Right atrium auricular region (tissue), 2 donors: ENCODE measurements at regions not wholly inside any gene's neighbourhood (a gene's known extent, or its start where the extent isn't known, plus 50 kb on each side); places are given as distances from the start of the nearest gene placed in this dataset.

ENCODE experiments used
- DNase-seq: peaks from one replicate; pipeline ENCODE4 v3.0.0-alpha.2; 2019; ENCODE audit warnings: low spot score
- H3K27ac ChIP-seq, 2 donors: fragments of 200-600 bp; sonication (generic); 1 replicate in 1 of 2; 2 replicates in 1 of 2; pipeline ENCODE4 v1.5.1; 2016 to 2019
- H3K27me3 ChIP-seq, 2 donors: fragments of 200-600 bp; sonication (generic); one replicate each; pipeline versions ENCODE4 v1.5.1 to v1.6.0; 2017 to 2019
- H3K36me3 ChIP-seq: fragments of 200-600 bp; sonication (generic); one replicate; pipeline ENCODE4 v1.5.1; 2016
- H3K4me1 ChIP-seq, 2 donors: fragments of 200-600 bp; sonication (generic); one replicate each; pipeline versions ENCODE4 v1.5.1 to v1.6.0; 2017 to 2019
- H3K4me3 ChIP-seq, 2 donors: fragments of 200-600 bp; sonication (generic); 1 replicate in 1 of 2; 2 replicates in 1 of 2; pipeline ENCODE4 v1.5.1; 2017 to 2019; ENCODE audit warnings: mild to moderate bottlenecking in 1 of 2, moderate library complexity in 1 of 2
- H3K9me3 ChIP-seq, 2 donors: fragments of 200-600 bp; sonication (generic); one replicate each; pipeline ENCODE4 v1.5.1; 2019
- TF ChIP-seq, protein P1 (sequence below), 2 donors: fragments of 200-600 bp; sonication (generic); IDR thresholded peaks; one replicate each; pipeline ENCODE4 v1.5.1; 2019; ENCODE audit warnings: antibody characterized with exemption in 2 of 2

- H3K4me1 ChIP-seq = peaks cover 0 to 18% of the 10 kb centered on the region in 2 donors
- no peaks in the 10 kb centered on the region for H3K36me3 ChIP-seq
- DNase-seq = no peak
- peak overlapping the region in 1 of 2 donors; percentile 40 for H3K27ac ChIP-seq
- no peak overlapping the region for H3K4me3 ChIP-seq
- TF ChIP-seq, protein P1, sequence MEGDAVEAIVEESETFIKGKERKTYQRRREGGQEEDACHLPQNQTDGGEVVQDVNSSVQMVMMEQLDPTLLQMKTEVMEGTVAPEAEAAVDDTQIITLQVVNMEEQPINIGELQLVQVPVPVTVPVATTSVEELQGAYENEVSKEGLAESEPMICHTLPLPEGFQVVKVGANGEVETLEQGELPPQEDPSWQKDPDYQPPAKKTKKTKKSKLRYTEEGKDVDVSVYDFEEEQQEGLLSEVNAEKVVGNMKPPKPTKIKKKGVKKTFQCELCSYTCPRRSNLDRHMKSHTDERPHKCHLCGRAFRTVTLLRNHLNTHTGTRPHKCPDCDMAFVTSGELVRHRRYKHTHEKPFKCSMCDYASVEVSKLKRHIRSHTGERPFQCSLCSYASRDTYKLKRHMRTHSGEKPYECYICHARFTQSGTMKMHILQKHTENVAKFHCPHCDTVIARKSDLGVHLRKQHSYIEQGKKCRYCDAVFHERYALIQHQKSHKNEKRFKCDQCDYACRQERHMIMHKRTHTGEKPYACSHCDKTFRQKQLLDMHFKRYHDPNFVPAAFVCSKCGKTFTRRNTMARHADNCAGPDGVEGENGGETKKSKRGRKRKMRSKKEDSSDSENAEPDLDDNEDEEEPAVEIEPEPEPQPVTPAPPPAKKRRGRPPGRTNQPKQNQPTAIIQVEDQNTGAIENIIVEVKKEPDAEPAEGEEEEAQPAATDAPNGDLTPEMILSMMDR (IDR thresholded peaks at IDR 0.05) = no peak
- H3K27me3 ChIP-seq = no peaks in the 10 kb centered on the region
- no peaks in the 10 kb centered on the region for H3K9me3 ChIP-seq
These were observed 477.9 kb downstream of the RPS24 start for GRCh38 chr10:78511324-78512204.

GRCh38 chr10:78512205-78512550, 478.5 kb downstream of the RPS24 start:
- H3K36me3 ChIP-seq = no peaks in the 10 kb centered on the region
- no peaks in the 10 kb centered on the region for H3K9me3 ChIP-seq
- TF ChIP-seq, protein P1 (IDR thresholded peaks at IDR 0.05) = no peak
- H3K27me3 ChIP-seq = no peaks in the 10 kb centered on the region
- H3K4me1 ChIP-seq = peaks cover 0 to 18% of the 10 kb centered on the region in 2 donors
- H3K4me3 ChIP-seq = no peak overlapping the region
- H3K27ac ChIP-seq = no peak overlapping the region
- no peak for DNase-seq

- Histone ChIP-seq H3K27ac (no peak overlapping the region), H3K27me3 (no peaks in the 10 kb centered on the region), H3K36me3 (no peaks in the 10 kb centered on the region), H3K4me3 (no peak overlapping the region), H3K4me1 (peaks cover 0 to 14% of the 10 kb centered on the region in 2 donors), H3K9me3 (no peaks in the 10 kb centered on the region)
- TF ChIP-seq, protein P1 (IDR thresholded peaks at IDR 0.05) = no peak
- no peak for DNase-seq
These were observed 479.7 kb downstream of the RPS24 start for GRCh38 chr10:78513330-78513729.

GRCh38 chr10:78513986-78514385, 480.3 kb downstream of the RPS24 start:
- Histone ChIP-seq H3K9me3 (no peaks in the 10 kb centered on the region), H3K27ac (no peak overlapping the region), H3K27me3 (no peaks in the 10 kb centered on the region), H3K36me3 (no peaks in the 10 kb centered on the region), H3K4me3 (no peak overlapping the region), H3K4me1 (peaks cover 0 to 14% of the 10 kb centered on the region in 2 donors)
- no peak for DNase-seq
- TF ChIP-seq, protein P1 (IDR thresholded peaks at IDR 0.05) = no peak

- Histone ChIP-seq H3K27me3 (no peaks in the 10 kb centered on the region), H3K4me3 (no peak overlapping the region), H3K4me1 (peaks cover 0 to 14% of the 10 kb centered on the region in 2 donors), H3K36me3 (no peaks in the 10 kb centered on the region), H3K9me3 (no peaks in the 10 kb centered on the region), H3K27ac (peak overlapping the region in 1 of 2 donors; percentile 51)
- no peak for DNase-seq
- TF ChIP-seq, protein P1 (IDR thresholded peaks at IDR 0.05) = no peak
These were observed 480.8 kb downstream of the RPS24 start for GRCh38 chr10:78514459-78514858.
